ENCODE measurements at regions not wholly inside any gene's neighbourhood (a gene's known extent, or its start where the extent isn't known, plus 50 kb on each side); places are given as distances from the start of the nearest gene placed in this dataset.

GRCh38 chr13:21826214-21827015, 155.5 kb downstream of the FGF9 start:
- peak; percentile 38 for DNase-seq
- no peaks in the 10 kb centered on the region for H3K4me1 ChIP-seq (ENCODE audit: control insufficient read depth, low read depth, low read length)
- no peak overlapping the region for H2AK5ac ChIP-seq (ENCODE audit: low read length)
- H3K23ac ChIP-seq (ENCODE audit: low read length), result no peak overlapping the region
- no peak overlapping the region for H4K5ac ChIP-seq (ENCODE audit: low read length)
- no peaks in the 10 kb centered on the region for H3K79me2 ChIP-seq (ENCODE audit: control insufficient read depth, insufficient read depth, low read length)
- no peak overlapping the region for H2BK120ac ChIP-seq (ENCODE audit: low read depth, low read length)
- H3K36me3 ChIP-seq (ENCODE audit: control insufficient read depth, insufficient read depth, low read length), result no peaks in the 10 kb centered on the region
- no peak overlapping the region for H3K56ac ChIP-seq (ENCODE audit: low read length)
- no peak overlapping the region for H3K27ac ChIP-seq (ENCODE audit: low read depth, low read length)
- no peak overlapping the region for H3K4me3 ChIP-seq (ENCODE audit: low read length)
- H3K4me2 ChIP-seq (ENCODE audit: low read length), result no peak overlapping the region
- WGBS (ENCODE audit: extremely low coverage, insufficient coverage, low lambda C conversion rate), result no CpG with 5 or more reads among the region's 3 CpGs
- no peak overlapping the region for H2BK5ac ChIP-seq (ENCODE audit: low read length)
- H3K18ac ChIP-seq (ENCODE audit: low read length), result no peak overlapping the region
- no peak overlapping the region for H2BK15ac ChIP-seq (replicated peaks; ENCODE audit: low read depth)
- H3K4ac ChIP-seq (ENCODE audit: low read depth, low read length), result no peak overlapping the region
- H3K9ac ChIP-seq (ENCODE audit: low read length), result no peak overlapping the region
- no peaks in the 10 kb centered on the region for H3K27me3 ChIP-seq (ENCODE audit: insufficient read depth, low read length, poor library complexity)
- no peak overlapping the region for H4K8ac ChIP-seq (ENCODE audit: low read depth, low read length)
- no peaks in the 10 kb centered on the region for H3K79me1 ChIP-seq (ENCODE audit: low read length)

GRCh38 chr13:21831654-21832324, 160.9 kb downstream of the FGF9 start:
- WGBS (ENCODE audit: extremely low coverage, insufficient coverage, low lambda C conversion rate), result no CpG with 5 or more reads among the region's 13 CpGs
- Histone ChIP-seq H4K8ac (ENCODE audit: low read depth, low read length) (no peak overlapping the region), H3K4me1 (ENCODE audit: control insufficient read depth, low read depth, low read length) (no peaks in the 10 kb centered on the region), H3K4me2 (ENCODE audit: low read length) (no peak overlapping the region), H3K4ac (ENCODE audit: low read depth, low read length) (no peak overlapping the region), H3K79me2 (ENCODE audit: control insufficient read depth, insufficient read depth, low read length) (no peaks in the 10 kb centered on the region), H3K18ac (ENCODE audit: low read length) (no peak overlapping the region), H3K9ac (ENCODE audit: low read length) (no peak overlapping the region), H3K27ac (ENCODE audit: low read depth, low read length) (no peak overlapping the region), H2BK15ac (replicated peaks; ENCODE audit: low read depth) (no peak overlapping the region), H3K23ac (ENCODE audit: low read length) (no peak overlapping the region), H3K79me1 (ENCODE audit: low read length) (no peaks in the 10 kb centered on the region), H3K4me3 (ENCODE audit: low read length) (no peak overlapping the region), H2BK5ac (ENCODE audit: low read length) (no peak overlapping the region), H2BK120ac (ENCODE audit: low read depth, low read length) (no peak overlapping the region), H4K5ac (ENCODE audit: low read length) (no peak overlapping the region), H3K56ac (ENCODE audit: low read length) (no peak overlapping the region), H3K36me3 (ENCODE audit: control insufficient read depth, insufficient read depth, low read length) (no peaks in the 10 kb centered on the region), H3K27me3 (ENCODE audit: insufficient read depth, low read length, poor library complexity) (no peaks in the 10 kb centered on the region), H2AK5ac (ENCODE audit: low read length) (no peak overlapping the region)
- no peak for DNase-seq

- H3K9ac ChIP-seq (ENCODE audit: low read length), result no peak overlapping the region
- H2BK15ac ChIP-seq (replicated peaks; ENCODE audit: low read depth), result no peak overlapping the region
- DNase-seq, result no peak
- WGBS (ENCODE audit: extremely low coverage, insufficient coverage, low lambda C conversion rate), result no CpG with 5 or more reads among the region's 9 CpGs
- H4K8ac ChIP-seq (ENCODE audit: low read depth, low read length), result no peak overlapping the region
- H3K27ac ChIP-seq (ENCODE audit: low read depth, low read length), result no peak overlapping the region
- no peak overlapping the region for H2BK120ac ChIP-seq (ENCODE audit: low read depth, low read length)
- H3K27me3 ChIP-seq (ENCODE audit: insufficient read depth, low read length, poor library complexity), result no peaks in the 10 kb centered on the region
- no peak overlapping the region for H3K56ac ChIP-seq (ENCODE audit: low read length)
- H3K4me2 ChIP-seq (ENCODE audit: low read length), result no peak overlapping the region
- H2BK5ac ChIP-seq (ENCODE audit: low read length), result no peak overlapping the region
- H3K4me1 ChIP-seq (ENCODE audit: control insufficient read depth, low read depth, low read length), result no peaks in the 10 kb centered on the region
- H3K36me3 ChIP-seq (ENCODE audit: control insufficient read depth, insufficient read depth, low read length), result no peaks in the 10 kb centered on the region
- no peak overlapping the region for H3K4me3 ChIP-seq (ENCODE audit: low read length)
- H3K4ac ChIP-seq (ENCODE audit: low read depth, low read length), result no peak overlapping the region
- H2AK5ac ChIP-seq (ENCODE audit: low read length), result no peak overlapping the region
- H3K18ac ChIP-seq (ENCODE audit: low read length), result no peak overlapping the region
- no peaks in the 10 kb centered on the region for H3K79me2 ChIP-seq (ENCODE audit: control insufficient read depth, insufficient read depth, low read length)
- H3K79me1 ChIP-seq (ENCODE audit: low read length), result no peaks in the 10 kb centered on the region
- H3K23ac ChIP-seq (ENCODE audit: low read length), result no peak overlapping the region
- no peak overlapping the region for H4K5ac ChIP-seq (ENCODE audit: low read length)
These were observed 163.0 kb downstream of the FGF9 start for GRCh38 chr13:21833921-21834320.

- no peaks in the 10 kb centered on the region for H3K79me2 ChIP-seq (ENCODE audit: control insufficient read depth, insufficient read depth, low read length)
- DNase-seq, result peak; percentile 13
- no CpG with 5 or more reads among the region's 6 CpGs for WGBS (ENCODE audit: extremely low coverage, insufficient coverage, low lambda C conversion rate)
- H3K18ac ChIP-seq (ENCODE audit: low read length), result no peak overlapping the region
- H3K79me1 ChIP-seq (ENCODE audit: low read length), result no peaks in the 10 kb centered on the region
- no peaks in the 10 kb centered on the region for H3K36me3 ChIP-seq (ENCODE audit: control insufficient read depth, insufficient read depth, low read length)
- H2AK5ac ChIP-seq (ENCODE audit: low read length), result no peak overlapping the region
- H4K5ac ChIP-seq (ENCODE audit: low read length), result no peak overlapping the region
- no peaks in the 10 kb centered on the region for H3K27me3 ChIP-seq (ENCODE audit: insufficient read depth, low read length, poor library complexity)
- H3K23ac ChIP-seq (ENCODE audit: low read length), result no peak overlapping the region
- no peak overlapping the region for H3K4me3 ChIP-seq (ENCODE audit: low read length)
- no peak overlapping the region for H3K4ac ChIP-seq (ENCODE audit: low read depth, low read length)
- no peak overlapping the region for H4K8ac ChIP-seq (ENCODE audit: low read depth, low read length)
- no peaks in the 10 kb centered on the region for H3K4me1 ChIP-seq (ENCODE audit: control insufficient read depth, low read depth, low read length)
- no peak overlapping the region for H3K9ac ChIP-seq (ENCODE audit: low read length)
- H2BK120ac ChIP-seq (ENCODE audit: low read depth, low read length), result no peak overlapping the region
- no peak overlapping the region for H3K56ac ChIP-seq (ENCODE audit: low read length)
- no peak overlapping the region for H3K27ac ChIP-seq (ENCODE audit: low read depth, low read length)
- H2BK15ac ChIP-seq (replicated peaks; ENCODE audit: low read depth), result no peak overlapping the region
- H3K4me2 ChIP-seq (ENCODE audit: low read length), result no peak overlapping the region
- no peak overlapping the region for H2BK5ac ChIP-seq (ENCODE audit: low read length)
These were observed 163.6 kb downstream of the FGF9 start for GRCh38 chr13:21834521-21834920.

- Histone ChIP-seq H4K5ac (ENCODE audit: low read length) (no peak overlapping the region), H3K79me2 (ENCODE audit: control insufficient read depth, insufficient read depth, low read length) (no peaks in the 10 kb centered on the region), H3K36me3 (ENCODE audit: control insufficient read depth, insufficient read depth, low read length) (no peaks in the 10 kb centered on the region), H3K4me2 (ENCODE audit: low read length) (no peak overlapping the region), H3K9ac (ENCODE audit: low read length) (no peak overlapping the region), H2BK120ac (ENCODE audit: low read depth, low read length) (no peak overlapping the region), H3K27ac (ENCODE audit: low read depth, low read length) (no peak overlapping the region), H3K79me1 (ENCODE audit: low read length) (no peaks in the 10 kb centered on the region), H3K23ac (ENCODE audit: low read length) (no peak overlapping the region), H3K4me3 (ENCODE audit: low read length) (no peak overlapping the region), H3K27me3 (ENCODE audit: insufficient read depth, low read length, poor library complexity) (no peaks in the 10 kb centered on the region), H3K4ac (ENCODE audit: low read depth, low read length) (no peak overlapping the region), H2AK5ac (ENCODE audit: low read length) (no peak overlapping the region), H4K8ac (ENCODE audit: low read depth, low read length) (no peak overlapping the region), H3K56ac (ENCODE audit: low read length) (no peak overlapping the region), H2BK15ac (replicated peaks; ENCODE audit: low read depth) (no peak overlapping the region), H3K4me1 (ENCODE audit: control insufficient read depth, low read depth, low read length) (no peaks in the 10 kb centered on the region), H3K18ac (ENCODE audit: low read length) (no peak overlapping the region), H2BK5ac (ENCODE audit: low read length) (no peak overlapping the region)
- no peak for DNase-seq
- no CpG with 5 or more reads among the region's 3 CpGs for WGBS (ENCODE audit: extremely low coverage, insufficient coverage, low lambda C conversion rate)
These were observed 166.4 kb downstream of the FGF9 start for GRCh38 chr13:21837288-21837687.
